ENCODE measurements at regions not wholly inside any gene's neighbourhood (a gene's known extent, or its start where the extent isn't known, plus 50 kb on each side); places are given as distances from the start of the nearest gene placed in this dataset.

- no peaks in the 10 kb centered on the region for H3K36me3 ChIP-seq
- peaks cover 27 to 29% of the 10 kb centered on the region in 2 donors for H3K4me1 ChIP-seq
- H3K9me3 ChIP-seq = no peaks in the 10 kb centered on the region
- ATAC-seq = no peak
- no peak overlapping the region for H3K4me3 ChIP-seq
- no peak for DNase-seq
- no peak overlapping the region for H3K27ac ChIP-seq
- H3K27me3 ChIP-seq = no peaks in the 10 kb centered on the region
- in situ Hi-C loops (cut with MboI; ENCODE audit: low sequenced_read_pairs in 4 of 4) = loop anchor here in 2 of 4 donors (10.0 to 25.0 kb wide), 2 partner anchors 128 to 156 kb away; no protein-coding TSS in a partner anchor
- TF ChIP-seq POLR2A (IDR thresholded peaks at IDR 0.05) = no peak
- no peak for TF ChIP-seq CTCF (IDR thresholded peaks at IDR 0.05 in 4 of 5, conservative IDR thresholded peaks at IDR 0.05 in 1 of 5)
- intact Hi-C loops (cut with DNase I; ENCODE audit: low total_unique reads) = no loop called here
These were observed 86.1 kb upstream of the SIRPA start for GRCh38 chr20:1809131-1809572.

GRCh38 chr20:1808101-1808500 is 87.1 kb upstream of the SIRPA start:
- Histone ChIP-seq H3K27me3 (no peaks in the 10 kb centered on the region), H3K4me1 (peaks cover 19 to 26% of the 10 kb centered on the region in 2 donors), H3K9me3 (no peaks in the 10 kb centered on the region), H3K27ac (no peak overlapping the region), H3K4me3 (no peak overlapping the region), H3K36me3 (no peaks in the 10 kb centered on the region)
- in situ Hi-C loops (cut with MboI; ENCODE audit: low sequenced_read_pairs in 4 of 4) (loop anchor here in 2 of 4 donors (10.0 to 25.0 kb wide), 2 partner anchors 129 to 157 kb away; no protein-coding TSS in a partner anchor), intact Hi-C loops (cut with DNase I; ENCODE audit: low total_unique reads) (no loop called here)
- DNase-seq = no peak
- no peak for TF ChIP-seq CTCF (IDR thresholded peaks at IDR 0.05 in 4 of 5, conservative IDR thresholded peaks at IDR 0.05 in 1 of 5)
- TF ChIP-seq POLR2A (IDR thresholded peaks at IDR 0.05) = no peak
- ATAC-seq = no peak

- intact Hi-C loops (cut with DNase I; ENCODE audit: low total_unique reads) = no loop called here
- Histone ChIP-seq H3K9me3 (no peaks in the 10 kb centered on the region), H3K27me3 (no peaks in the 10 kb centered on the region), H3K36me3 (no peaks in the 10 kb centered on the region), H3K27ac (no peak overlapping the region), H3K4me1 (peaks cover 17 to 26% of the 10 kb centered on the region in 2 donors), H3K4me3 (no peak overlapping the region)
- no peak for TF ChIP-seq CTCF (IDR thresholded peaks at IDR 0.05 in 4 of 5, conservative IDR thresholded peaks at IDR 0.05 in 1 of 5)
- no peak for TF ChIP-seq POLR2A (IDR thresholded peaks at IDR 0.05)
- in situ Hi-C loops (cut with MboI; ENCODE audit: low sequenced_read_pairs in 4 of 4) = loop anchor here in 2 of 4 donors (10.0 to 25.0 kb wide), 2 partner anchors 130 to 157 kb away; no protein-coding TSS in a partner anchor
- DNase-seq = no peak
- no peak for ATAC-seq
These were observed 87.8 kb upstream of the SIRPA start for GRCh38 chr20:1807394-1807793.

GRCh38 chr20:1806456-1806855 is 88.8 kb upstream of the SIRPA start:
- intact Hi-C loops (cut with DNase I; ENCODE audit: low total_unique reads) = no loop called here
- Histone ChIP-seq H3K27ac (no peak overlapping the region), H3K9me3 (no peaks in the 10 kb centered on the region), H3K36me3 (no peaks in the 10 kb centered on the region), H3K4me1 (peaks cover 15 to 28% of the 10 kb centered on the region in 2 donors), H3K4me3 (no peak overlapping the region), H3K27me3 (no peaks in the 10 kb centered on the region)
- ATAC-seq (no peak), DNase-seq (no peak)
- in situ Hi-C loops (cut with MboI; ENCODE audit: low sequenced_read_pairs in 4 of 4) = loop anchor here in 2 of 4 donors (10.0 to 25.0 kb wide), 2 partner anchors 131 to 158 kb away; no protein-coding TSS in a partner anchor
- TF ChIP-seq POLR2A (IDR thresholded peaks at IDR 0.05) (no peak), CTCF (IDR thresholded peaks at IDR 0.05 in 4 of 5, conservative IDR thresholded peaks at IDR 0.05 in 1 of 5) (no peak)

- intact Hi-C loops (cut with DNase I; ENCODE audit: low total_unique reads) (no loop called here), in situ Hi-C loops (cut with MboI; ENCODE audit: low sequenced_read_pairs in 4 of 4) (loop anchor here in 2 of 4 donors (10.0 to 25.0 kb wide), 2 partner anchors 131 to 159 kb away; no protein-coding TSS in a partner anchor)
- Histone ChIP-seq H3K27me3 (no peaks in the 10 kb centered on the region), H3K36me3 (no peaks in the 10 kb centered on the region), H3K4me3 (no peak overlapping the region), H3K4me1 (peaks cover 12 to 23% of the 10 kb centered on the region in 2 donors), H3K9me3 (no peaks in the 10 kb centered on the region), H3K27ac (no peak overlapping the region)
- ATAC-seq (no peak), DNase-seq (no peak)
- TF ChIP-seq POLR2A (IDR thresholded peaks at IDR 0.05) = no peak
- TF ChIP-seq CTCF (IDR thresholded peaks at IDR 0.05 in 4 of 5, conservative IDR thresholded peaks at IDR 0.05 in 1 of 5) = no peak
These were observed 89.4 kb upstream of the SIRPA start for GRCh38 chr20:1805816-1806215.

Measured in gastrocnemius medialis (tissue), 4 donors.